22Rv1 (cell line): ENCODE measurements at regions not wholly inside any gene's neighbourhood (a gene's known extent, or its start where the extent isn't known, plus 50 kb on each side); places are given as distances from the start of the nearest gene placed in this dataset.

Experiments
- ZFX ChIP-seq: fragments of 450-650 bp; IDR thresholded peaks from 2 replicates; pipeline ENCODE4 v1.6.1; 2017; ENCODE audit warnings: antibody characterized with exemption, borderline replicate concordance
- TF ChIP-seq, protein P1 (sequence below): fragments of 450-650 bp; IDR thresholded peaks from 2 replicates; pipeline ENCODE4 v1.5.1; 2017; ENCODE audit warnings: mild to moderate bottlenecking

GRCh38 chr2:145692971-145693478 is 1173.1 kb upstream of the ZEB2 start:
- TF ChIP-seq, protein P1, sequence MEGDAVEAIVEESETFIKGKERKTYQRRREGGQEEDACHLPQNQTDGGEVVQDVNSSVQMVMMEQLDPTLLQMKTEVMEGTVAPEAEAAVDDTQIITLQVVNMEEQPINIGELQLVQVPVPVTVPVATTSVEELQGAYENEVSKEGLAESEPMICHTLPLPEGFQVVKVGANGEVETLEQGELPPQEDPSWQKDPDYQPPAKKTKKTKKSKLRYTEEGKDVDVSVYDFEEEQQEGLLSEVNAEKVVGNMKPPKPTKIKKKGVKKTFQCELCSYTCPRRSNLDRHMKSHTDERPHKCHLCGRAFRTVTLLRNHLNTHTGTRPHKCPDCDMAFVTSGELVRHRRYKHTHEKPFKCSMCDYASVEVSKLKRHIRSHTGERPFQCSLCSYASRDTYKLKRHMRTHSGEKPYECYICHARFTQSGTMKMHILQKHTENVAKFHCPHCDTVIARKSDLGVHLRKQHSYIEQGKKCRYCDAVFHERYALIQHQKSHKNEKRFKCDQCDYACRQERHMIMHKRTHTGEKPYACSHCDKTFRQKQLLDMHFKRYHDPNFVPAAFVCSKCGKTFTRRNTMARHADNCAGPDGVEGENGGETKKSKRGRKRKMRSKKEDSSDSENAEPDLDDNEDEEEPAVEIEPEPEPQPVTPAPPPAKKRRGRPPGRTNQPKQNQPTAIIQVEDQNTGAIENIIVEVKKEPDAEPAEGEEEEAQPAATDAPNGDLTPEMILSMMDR: no peak
- no peak for TF ChIP-seq ZFX
